OCI-LY1 (cell line): ENCODE measurements at regions not wholly inside any gene's neighbourhood (a gene's known extent, or its start where the extent isn't known, plus 50 kb on each side); places are given as distances from the start of the nearest gene placed in this dataset.

ENCODE experiments used
- H2AFZ ChIP-seq: fragments of 200-600 bp; sonication (generic), shearing (Covaris generic); 2 replicates; pipeline ENCODE4 v1.6.0; 2014; ENCODE audit warnings: antibody characterized with exemption, mild to moderate bottlenecking, low read length
- H3F3A ChIP-seq: fragments of 200-600 bp; sonication (generic), shearing (Covaris generic); 2 replicates; pipeline ENCODE4 v1.6.0; 2014; ENCODE audit warnings: mild to moderate bottlenecking, antibody characterized with exemption, low read length, moderate library complexity; ENCODE audit not compliant: insufficient read depth
- H3K27ac ChIP-seq: fragments of 200-600 bp; sonication (generic); 2 replicates; pipeline ENCODE4 v1.5.1; 2014; ENCODE audit warnings: low read length, mixed run types, mild to moderate bottlenecking, low read depth; ENCODE audit not compliant: poor library complexity, severe bottlenecking
- H3K27me3 ChIP-seq: fragments of 200-600 bp; sonication (generic); 2 replicates; pipeline ENCODE4 v1.6.0; 2014; ENCODE audit warnings: antibody characterized with exemption, mild to moderate bottlenecking, low read length, moderate library complexity; ENCODE audit not compliant: insufficient read depth
- H3K36me3 ChIP-seq: fragments of 200-600 bp; sonication (generic); 2 replicates; pipeline ENCODE4 v1.6.1; 2014; ENCODE audit warnings: mild to moderate bottlenecking, antibody characterized with exemption, low read length, moderate library complexity, mixed read lengths; ENCODE audit not compliant: insufficient read depth
- H3K4me1 ChIP-seq: fragments of 200-600 bp; sonication (generic); 2 replicates; pipeline ENCODE4 v1.5.1; 2014; ENCODE audit warnings: mild to moderate bottlenecking, low read length, moderate library complexity; ENCODE audit not compliant: insufficient read depth, severe bottlenecking
- H3K4me2 ChIP-seq: fragments of 200-600 bp; sonication (generic), shearing (Covaris generic); 2 replicates; pipeline ENCODE4 v1.6.1; 2014; ENCODE audit warnings: low read length
- H3K4me3 ChIP-seq: fragments of 200-600 bp; sonication (generic); 2 replicates; pipeline ENCODE4 v1.5.1; 2014; ENCODE audit warnings: low read length, low read depth, mild to moderate bottlenecking, mixed read lengths; ENCODE audit not compliant: poor library complexity, severe bottlenecking
- H3K79me2 ChIP-seq: fragments of 200-600 bp; shearing (Covaris generic); 2 replicates; pipeline ENCODE4 v1.6.1; 2016; ENCODE audit warnings: mixed run types, low read length, mixed read lengths; ENCODE audit not compliant: insufficient read depth
- H3K9ac ChIP-seq: fragments of 200-600 bp; sonication (generic), shearing (Covaris generic); 2 replicates; pipeline ENCODE4 v1.6.1; 2014; ENCODE audit warnings: mild to moderate bottlenecking, low read length, mixed read lengths
- H3K9me2 ChIP-seq: fragments of 200-600 bp; sonication (generic), shearing (Covaris generic); 2 replicates; pipeline ENCODE4 v1.6.1; 2014; ENCODE audit warnings: low read depth, mild to moderate bottlenecking, low read length, mixed read lengths
- H3K9me3 ChIP-seq: fragments of 200-600 bp; shearing (Covaris generic); 2 replicates; pipeline ENCODE4 v1.6.1; 2014; ENCODE audit warnings: low read length, mixed read lengths
- H4K20me1 ChIP-seq: fragments of 200-600 bp; sonication (generic), shearing (Covaris generic); 2 replicates; pipeline ENCODE4 v1.6.0; 2016; ENCODE audit warnings: mild to moderate bottlenecking, low read length; ENCODE audit not compliant: insufficient read depth
- CTCF ChIP-seq: fragments of 200-600 bp; sonication (generic), shearing (Covaris generic); IDR thresholded peaks from 2 replicates; pipeline ENCODE4 v1.5.1; 2017; ENCODE audit warnings: mild to moderate bottlenecking, antibody characterized with exemption, low read length, moderate library complexity, mixed read lengths
- EZH2 ChIP-seq: fragments of 200-600 bp; sonication (generic), shearing (Covaris generic); IDR thresholded peaks from 2 replicates; pipeline ENCODE4 v1.8.0; 2017; ENCODE audit warnings: borderline replicate concordance, mixed run types, mild to moderate bottlenecking, antibody characterized with exemption, low read length, moderate library complexity, mixed read lengths

DNA sequence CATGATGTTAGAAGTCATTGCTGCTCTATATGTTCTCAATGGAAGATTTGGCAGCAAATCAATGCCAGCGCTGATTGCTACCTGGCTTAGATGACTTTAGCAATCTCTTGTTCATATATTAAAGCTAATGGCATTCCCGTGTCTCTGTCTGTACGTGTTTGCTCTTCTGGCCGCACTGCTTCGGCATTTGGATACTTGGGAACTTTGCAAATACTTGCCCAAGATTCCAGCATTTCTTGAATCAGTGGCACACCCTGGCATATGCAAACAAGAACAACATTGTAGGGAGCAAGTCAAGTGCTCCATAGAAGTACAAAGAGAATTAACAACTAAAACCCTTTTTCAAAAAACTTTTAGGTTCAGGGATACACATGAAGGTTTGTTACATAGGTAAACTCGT, 128.9 kb upstream of the TMEM164 start:
- Histone ChIP-seq H3K79me2 (no peaks in the 10 kb centered on the region), H3K9me2 (no peaks in the 10 kb centered on the region), H2AFZ (no peak overlapping the region), H3K4me1 (no peaks in the 10 kb centered on the region), H3K9me3 (no peaks in the 10 kb centered on the region), H3K9ac (no peak overlapping the region), H4K20me1 (no peaks in the 10 kb centered on the region), H3K27me3 (no peaks in the 10 kb centered on the region), H3K4me3 (no peak overlapping the region), H3F3A (no peaks in the 10 kb centered on the region), H3K36me3 (no peaks in the 10 kb centered on the region), H3K27ac (no peak overlapping the region), H3K4me2 (no peak overlapping the region)
- no peak for TF ChIP-seq CTCF
- TF ChIP-seq EZH2 = no peak

- Histone ChIP-seq H3K36me3 (no peaks in the 10 kb centered on the region), H2AFZ (no peak overlapping the region), H3K4me3 (no peak overlapping the region), H3F3A (no peaks in the 10 kb centered on the region), H3K9me3 (no peaks in the 10 kb centered on the region), H3K27me3 (no peaks in the 10 kb centered on the region), H4K20me1 (no peaks in the 10 kb centered on the region), H3K79me2 (no peaks in the 10 kb centered on the region), H3K4me2 (no peak overlapping the region), H3K9me2 (no peaks in the 10 kb centered on the region), H3K27ac (no peak overlapping the region), H3K4me1 (no peaks in the 10 kb centered on the region), H3K9ac (no peak overlapping the region)
- TF ChIP-seq CTCF = no peak
- TF ChIP-seq EZH2 = no peak
Observed at GRCh38 chrX:109874548-109874947, 128.4 kb upstream of the TMEM164 start.

GRCh38 chrX:109875831-109876230, 127.1 kb upstream of the TMEM164 start:
- no peak overlapping the region for H3K4me3 ChIP-seq
- no peak overlapping the region for H3K4me2 ChIP-seq
- H3F3A ChIP-seq = no peaks in the 10 kb centered on the region
- no peaks in the 10 kb centered on the region for H3K9me3 ChIP-seq
- no peaks in the 10 kb centered on the region for H3K36me3 ChIP-seq
- no peak overlapping the region for H3K9ac ChIP-seq
- H4K20me1 ChIP-seq = no peaks in the 10 kb centered on the region
- H3K79me2 ChIP-seq = no peaks in the 10 kb centered on the region
- no peaks in the 10 kb centered on the region for H3K27me3 ChIP-seq
- H3K27ac ChIP-seq = no peak overlapping the region
- no peak for TF ChIP-seq EZH2
- no peak for TF ChIP-seq CTCF
- H2AFZ ChIP-seq = no peak overlapping the region
- H3K9me2 ChIP-seq = no peaks in the 10 kb centered on the region
- H3K4me1 ChIP-seq = no peaks in the 10 kb centered on the region
